ENCODE measurements at regions not wholly inside any gene's neighbourhood (a gene's known extent, or its start where the extent isn't known, plus 50 kb on each side); places are given as distances from the start of the nearest gene placed in this dataset.

- Histone ChIP-seq H2BK5ac (ENCODE audit: low read length) (no peak overlapping the region), H3K79me1 (ENCODE audit: low read length) (no peaks in the 10 kb centered on the region), H3K79me2 (ENCODE audit: control insufficient read depth, insufficient read depth, low read length) (no peaks in the 10 kb centered on the region), H3K4me1 (ENCODE audit: control insufficient read depth, low read depth, low read length) (no peaks in the 10 kb centered on the region), H3K36me3 (ENCODE audit: control insufficient read depth, insufficient read depth, low read length) (no peaks in the 10 kb centered on the region), H2BK120ac (ENCODE audit: low read depth, low read length) (no peak overlapping the region), H3K4ac (ENCODE audit: low read depth, low read length) (no peak overlapping the region), H3K9ac (ENCODE audit: low read length) (no peak overlapping the region), H3K23ac (ENCODE audit: low read length) (no peak overlapping the region), H4K5ac (ENCODE audit: low read length) (no peak overlapping the region), H3K27ac (ENCODE audit: low read depth, low read length) (no peak overlapping the region), H3K18ac (ENCODE audit: low read length) (no peak overlapping the region), H2BK15ac (replicated peaks; ENCODE audit: low read depth) (no peak overlapping the region), H4K8ac (ENCODE audit: low read depth, low read length) (no peak overlapping the region), H3K56ac (ENCODE audit: low read length) (no peak overlapping the region), H3K4me2 (ENCODE audit: low read length) (no peak overlapping the region), H3K4me3 (ENCODE audit: low read length) (no peak overlapping the region), H3K27me3 (ENCODE audit: insufficient read depth, low read length, poor library complexity) (no peaks in the 10 kb centered on the region), H2AK5ac (ENCODE audit: low read length) (no peak overlapping the region)
- DNase-seq = no peak
- WGBS (ENCODE audit: extremely low coverage, insufficient coverage, low lambda C conversion rate) = no CpG with 5 or more reads among the region's 1 CpG
These were observed 158.8 kb downstream of the HNRNPD start for GRCh38 chr4:82215039-82215438.

GRCh38 chr4:82213485-82214417 is 160.0 kb downstream of the HNRNPD start:
- Histone ChIP-seq H4K5ac (ENCODE audit: low read length) (no peak overlapping the region), H3K4ac (ENCODE audit: low read depth, low read length) (no peak overlapping the region), H3K79me2 (ENCODE audit: control insufficient read depth, insufficient read depth, low read length) (no peaks in the 10 kb centered on the region), H3K56ac (ENCODE audit: low read length) (no peak overlapping the region), H3K36me3 (ENCODE audit: control insufficient read depth, insufficient read depth, low read length) (no peaks in the 10 kb centered on the region), H3K27me3 (ENCODE audit: insufficient read depth, low read length, poor library complexity) (no peaks in the 10 kb centered on the region), H2BK5ac (ENCODE audit: low read length) (no peak overlapping the region), H2BK120ac (ENCODE audit: low read depth, low read length) (no peak overlapping the region), H2BK15ac (replicated peaks; ENCODE audit: low read depth) (no peak overlapping the region), H3K79me1 (ENCODE audit: low read length) (no peaks in the 10 kb centered on the region), H3K23ac (ENCODE audit: low read length) (no peak overlapping the region), H4K8ac (ENCODE audit: low read depth, low read length) (no peak overlapping the region), H3K4me1 (ENCODE audit: control insufficient read depth, low read depth, low read length) (no peaks in the 10 kb centered on the region), H3K27ac (ENCODE audit: low read depth, low read length) (no peak overlapping the region), H3K18ac (ENCODE audit: low read length) (no peak overlapping the region), H3K9ac (ENCODE audit: low read length) (no peak overlapping the region), H3K4me3 (ENCODE audit: low read length) (no peak overlapping the region), H3K4me2 (ENCODE audit: low read length) (no peak overlapping the region), H2AK5ac (ENCODE audit: low read length) (no peak overlapping the region)
- WGBS (ENCODE audit: extremely low coverage, insufficient coverage, low lambda C conversion rate) = no CpG with 5 or more reads among the region's 5 CpGs
- DNase-seq = no peak

- no peak overlapping the region for H3K56ac ChIP-seq (ENCODE audit: low read length)
- H3K9ac ChIP-seq (ENCODE audit: low read length) = no peak overlapping the region
- WGBS (ENCODE audit: extremely low coverage, insufficient coverage, low lambda C conversion rate) = no CpG with 5 or more reads among the region's 3 CpGs
- DNase-seq = peak; percentile 84
- no peak overlapping the region for H3K27ac ChIP-seq (ENCODE audit: low read depth, low read length)
- H3K27me3 ChIP-seq (ENCODE audit: insufficient read depth, low read length, poor library complexity) = no peaks in the 10 kb centered on the region
- no peak overlapping the region for H4K5ac ChIP-seq (ENCODE audit: low read length)
- H3K23ac ChIP-seq (ENCODE audit: low read length) = no peak overlapping the region
- H3K79me2 ChIP-seq (ENCODE audit: control insufficient read depth, insufficient read depth, low read length) = no peaks in the 10 kb centered on the region
- H3K36me3 ChIP-seq (ENCODE audit: control insufficient read depth, insufficient read depth, low read length) = no peaks in the 10 kb centered on the region
- H2BK5ac ChIP-seq (ENCODE audit: low read length) = no peak overlapping the region
- H3K4me2 ChIP-seq (ENCODE audit: low read length) = no peak overlapping the region
- H2BK120ac ChIP-seq (ENCODE audit: low read depth, low read length) = no peak overlapping the region
- H3K4me1 ChIP-seq (ENCODE audit: control insufficient read depth, low read depth, low read length) = no peaks in the 10 kb centered on the region
- H3K18ac ChIP-seq (ENCODE audit: low read length) = no peak overlapping the region
- no peak overlapping the region for H2BK15ac ChIP-seq (replicated peaks; ENCODE audit: low read depth)
- no peak overlapping the region for H3K4me3 ChIP-seq (ENCODE audit: low read length)
- no peak overlapping the region for H3K4ac ChIP-seq (ENCODE audit: low read depth, low read length)
- no peak overlapping the region for H2AK5ac ChIP-seq (ENCODE audit: low read length)
- no peak overlapping the region for H4K8ac ChIP-seq (ENCODE audit: low read depth, low read length)
- H3K79me1 ChIP-seq (ENCODE audit: low read length) = no peaks in the 10 kb centered on the region
These were observed 171.8 kb downstream of the HNRNPD start for GRCh38 chr4:82201805-82202641.

- H3K56ac ChIP-seq (ENCODE audit: low read length) = no peak overlapping the region
- peak overlapping the region; percentile 30 for H3K23ac ChIP-seq (ENCODE audit: low read length)
- no peak overlapping the region for H3K4me3 ChIP-seq (ENCODE audit: low read length)
- no peak overlapping the region for H2BK15ac ChIP-seq (replicated peaks; ENCODE audit: low read depth)
- no peaks in the 10 kb centered on the region for H3K27me3 ChIP-seq (ENCODE audit: insufficient read depth, low read length, poor library complexity)
- H3K4ac ChIP-seq (ENCODE audit: low read depth, low read length) = no peak overlapping the region
- no peak overlapping the region for H3K4me2 ChIP-seq (ENCODE audit: low read length)
- H3K4me1 ChIP-seq (ENCODE audit: control insufficient read depth, low read depth, low read length) = no peaks in the 10 kb centered on the region
- WGBS (ENCODE audit: extremely low coverage, insufficient coverage, low lambda C conversion rate) = no CpG with 5 or more reads among the region's 1 CpG
- H4K5ac ChIP-seq (ENCODE audit: low read length) = no peak overlapping the region
- no peak overlapping the region for H4K8ac ChIP-seq (ENCODE audit: low read depth, low read length)
- H3K36me3 ChIP-seq (ENCODE audit: control insufficient read depth, insufficient read depth, low read length) = no peaks in the 10 kb centered on the region
- DNase-seq = no peak
- H3K27ac ChIP-seq (ENCODE audit: low read depth, low read length) = no peak overlapping the region
- H2BK5ac ChIP-seq (ENCODE audit: low read length) = no peak overlapping the region
- H2AK5ac ChIP-seq (ENCODE audit: low read length) = no peak overlapping the region
- no peaks in the 10 kb centered on the region for H3K79me1 ChIP-seq (ENCODE audit: low read length)
- H3K79me2 ChIP-seq (ENCODE audit: control insufficient read depth, insufficient read depth, low read length) = no peaks in the 10 kb centered on the region
- no peak overlapping the region for H2BK120ac ChIP-seq (ENCODE audit: low read depth, low read length)
- H3K18ac ChIP-seq (ENCODE audit: low read length) = no peak overlapping the region
- H3K9ac ChIP-seq (ENCODE audit: low read length) = no peak overlapping the region
These were observed 172.5 kb downstream of the HNRNPD start for GRCh38 chr4:82201303-82201702.

- no peak overlapping the region for H2BK15ac ChIP-seq (replicated peaks; ENCODE audit: low read depth)
- no peaks in the 10 kb centered on the region for H3K79me1 ChIP-seq (ENCODE audit: low read length)
- H3K18ac ChIP-seq (ENCODE audit: low read length) = no peak overlapping the region
- H3K56ac ChIP-seq (ENCODE audit: low read length) = no peak overlapping the region
- no peak overlapping the region for H4K5ac ChIP-seq (ENCODE audit: low read length)
- H3K4me2 ChIP-seq (ENCODE audit: low read length) = no peak overlapping the region
- no peak overlapping the region for H3K27ac ChIP-seq (ENCODE audit: low read depth, low read length)
- no peaks in the 10 kb centered on the region for H3K36me3 ChIP-seq (ENCODE audit: control insufficient read depth, insufficient read depth, low read length)
- no peak overlapping the region for H3K9ac ChIP-seq (ENCODE audit: low read length)
- H3K4ac ChIP-seq (ENCODE audit: low read depth, low read length) = no peak overlapping the region
- no peak overlapping the region for H2BK120ac ChIP-seq (ENCODE audit: low read depth, low read length)
- no peak overlapping the region for H3K4me3 ChIP-seq (ENCODE audit: low read length)
- H4K8ac ChIP-seq (ENCODE audit: low read depth, low read length) = no peak overlapping the region
- no peaks in the 10 kb centered on the region for H3K4me1 ChIP-seq (ENCODE audit: control insufficient read depth, low read depth, low read length)
- no peaks in the 10 kb centered on the region for H3K27me3 ChIP-seq (ENCODE audit: insufficient read depth, low read length, poor library complexity)
- no peak overlapping the region for H3K23ac ChIP-seq (ENCODE audit: low read length)
- no peak for DNase-seq
- no CpG with 5 or more reads among the region's 1 CpG for WGBS (ENCODE audit: extremely low coverage, insufficient coverage, low lambda C conversion rate)
- H2BK5ac ChIP-seq (ENCODE audit: low read length) = no peak overlapping the region
- no peak overlapping the region for H2AK5ac ChIP-seq (ENCODE audit: low read length)
- H3K79me2 ChIP-seq (ENCODE audit: control insufficient read depth, insufficient read depth, low read length) = no peaks in the 10 kb centered on the region
These were observed 173.7 kb downstream of the HNRNPD start for GRCh38 chr4:82200046-82200445.

Data from mesendoderm (in vitro differentiated cells).